ENCODE measurements at regions not wholly inside any gene's neighbourhood (a gene's known extent, or its start where the extent isn't known, plus 50 kb on each side); places are given as distances from the start of the nearest gene placed in this dataset.

- TF ChIP-seq POLR2A (IDR thresholded peaks at IDR 0.05), result no peak
- TF ChIP-seq, protein P1, sequence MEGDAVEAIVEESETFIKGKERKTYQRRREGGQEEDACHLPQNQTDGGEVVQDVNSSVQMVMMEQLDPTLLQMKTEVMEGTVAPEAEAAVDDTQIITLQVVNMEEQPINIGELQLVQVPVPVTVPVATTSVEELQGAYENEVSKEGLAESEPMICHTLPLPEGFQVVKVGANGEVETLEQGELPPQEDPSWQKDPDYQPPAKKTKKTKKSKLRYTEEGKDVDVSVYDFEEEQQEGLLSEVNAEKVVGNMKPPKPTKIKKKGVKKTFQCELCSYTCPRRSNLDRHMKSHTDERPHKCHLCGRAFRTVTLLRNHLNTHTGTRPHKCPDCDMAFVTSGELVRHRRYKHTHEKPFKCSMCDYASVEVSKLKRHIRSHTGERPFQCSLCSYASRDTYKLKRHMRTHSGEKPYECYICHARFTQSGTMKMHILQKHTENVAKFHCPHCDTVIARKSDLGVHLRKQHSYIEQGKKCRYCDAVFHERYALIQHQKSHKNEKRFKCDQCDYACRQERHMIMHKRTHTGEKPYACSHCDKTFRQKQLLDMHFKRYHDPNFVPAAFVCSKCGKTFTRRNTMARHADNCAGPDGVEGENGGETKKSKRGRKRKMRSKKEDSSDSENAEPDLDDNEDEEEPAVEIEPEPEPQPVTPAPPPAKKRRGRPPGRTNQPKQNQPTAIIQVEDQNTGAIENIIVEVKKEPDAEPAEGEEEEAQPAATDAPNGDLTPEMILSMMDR (IDR thresholded peaks at IDR 0.05), result no peak
- H3K4me3 ChIP-seq, result no peak overlapping the region
- no peaks in the 10 kb centered on the region for H3K27me3 ChIP-seq
- no peak overlapping the region for H3K27ac ChIP-seq
- H3K4me1 ChIP-seq, result no peaks in the 10 kb centered on the region
- DNase-seq, result no peak
- no peaks in the 10 kb centered on the region for H3K9me3 ChIP-seq
- H3K36me3 ChIP-seq, result no peaks in the 10 kb centered on the region
Observed at GRCh38 chr2:129229830-129230441, 749.5 kb upstream of the RAB6C start.

- H3K27ac ChIP-seq, result no peak overlapping the region
- H3K9me3 ChIP-seq, result no peaks in the 10 kb centered on the region
- H3K27me3 ChIP-seq, result no peaks in the 10 kb centered on the region
- H3K36me3 ChIP-seq, result no peaks in the 10 kb centered on the region
- no peak overlapping the region for H3K4me3 ChIP-seq
- no peak for DNase-seq
- no peaks in the 10 kb centered on the region for H3K4me1 ChIP-seq
- no peak for TF ChIP-seq POLR2A (IDR thresholded peaks at IDR 0.05)
- TF ChIP-seq, protein P1 (IDR thresholded peaks at IDR 0.05), result no peak
Observed at GRCh38 chr2:129231924-129232323, 747.5 kb upstream of the RAB6C start.

GRCh38 chr2:129233166-129233565, 746.3 kb upstream of the RAB6C start:
- H3K4me3 ChIP-seq, result no peak overlapping the region
- no peak overlapping the region for H3K27ac ChIP-seq
- H3K9me3 ChIP-seq, result no peaks in the 10 kb centered on the region
- no peak for DNase-seq
- H3K27me3 ChIP-seq, result no peaks in the 10 kb centered on the region
- TF ChIP-seq, protein P1 (IDR thresholded peaks at IDR 0.05), result no peak
- TF ChIP-seq POLR2A (IDR thresholded peaks at IDR 0.05), result no peak
- no peaks in the 10 kb centered on the region for H3K4me1 ChIP-seq
- no peaks in the 10 kb centered on the region for H3K36me3 ChIP-seq

- Histone ChIP-seq H3K4me3 (no peak overlapping the region), H3K9me3 (no peaks in the 10 kb centered on the region), H3K27me3 (no peaks in the 10 kb centered on the region), H3K36me3 (no peaks in the 10 kb centered on the region), H3K4me1 (no peaks in the 10 kb centered on the region), H3K27ac (no peak overlapping the region)
- TF ChIP-seq, protein P1 (IDR thresholded peaks at IDR 0.05), result peak in 1 of 6 experiments; percentile 11
- no peak for TF ChIP-seq POLR2A (IDR thresholded peaks at IDR 0.05)
- DNase-seq, result no peak
Observed at GRCh38 chr2:129233751-129234406, 745.6 kb upstream of the RAB6C start.

DNA sequence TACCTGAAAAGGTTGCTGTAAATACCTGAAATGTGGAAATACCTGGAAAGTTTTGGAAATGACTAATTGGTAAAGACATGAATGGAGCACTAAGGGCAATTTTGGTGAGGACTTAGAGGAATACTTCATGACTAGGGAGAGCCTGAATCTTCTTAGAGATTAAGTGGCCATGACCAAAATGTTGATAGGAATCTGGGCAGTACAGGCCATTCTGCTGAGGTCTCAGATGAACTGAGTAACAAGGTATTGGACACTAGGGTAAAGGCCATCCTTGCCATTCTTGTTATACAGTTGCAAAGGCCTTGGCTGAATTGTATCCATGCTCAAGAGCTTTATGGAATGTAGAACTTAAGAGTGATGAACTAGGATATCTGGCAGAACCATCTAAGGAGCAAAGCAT, 742.9 kb upstream of the RAB6C start:
- Histone ChIP-seq H3K4me3 (no peak overlapping the region), H3K9me3 (no peaks in the 10 kb centered on the region), H3K36me3 (no peaks in the 10 kb centered on the region), H3K27me3 (no peaks in the 10 kb centered on the region), H3K4me1 (no peaks in the 10 kb centered on the region), H3K27ac (no peak overlapping the region)
- no peak for TF ChIP-seq POLR2A (IDR thresholded peaks at IDR 0.05)
- TF ChIP-seq, protein P1 (IDR thresholded peaks at IDR 0.05), result no peak
- no peak for DNase-seq

Measured in Peyer's patch (tissue), 4 donors.